HG03196 (cell line): ENCODE measurements at regions not wholly inside any gene's neighbourhood (a gene's known extent, or its start where the extent isn't known, plus 50 kb on each side); places are given as distances from the start of the nearest gene placed in this dataset.

Source experiments
- ATAC-seq: cut with Tn5 transposase; IDR thresholded peaks from one replicate; pipeline ENCODE4 v1.9.1; 2021; ENCODE audit not compliant: unreplicated experiment

DNA sequence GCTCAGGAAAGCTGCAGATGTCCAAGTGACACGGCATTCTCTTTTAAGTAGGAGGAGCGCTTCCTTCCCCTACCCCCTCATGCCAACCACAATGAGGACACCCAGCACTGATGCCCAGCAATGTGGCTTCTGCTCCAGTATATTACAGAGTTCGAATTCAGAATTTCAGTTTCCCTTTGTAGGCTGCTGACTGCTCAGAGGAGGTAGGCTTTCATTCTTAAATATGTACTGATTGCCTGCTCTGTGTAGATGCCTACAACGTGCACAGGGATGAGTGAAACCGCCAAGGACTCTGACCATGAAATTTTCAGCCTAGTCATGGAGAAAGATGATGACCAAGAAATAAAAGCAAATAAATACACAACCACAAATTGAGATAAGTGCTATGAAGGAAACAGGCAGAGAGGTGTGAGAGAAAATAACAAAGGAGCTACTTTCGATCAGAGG, 50.9 kb upstream of the TNFAIP3 start:
- ATAC-seq = peak; percentile 35

DNA sequence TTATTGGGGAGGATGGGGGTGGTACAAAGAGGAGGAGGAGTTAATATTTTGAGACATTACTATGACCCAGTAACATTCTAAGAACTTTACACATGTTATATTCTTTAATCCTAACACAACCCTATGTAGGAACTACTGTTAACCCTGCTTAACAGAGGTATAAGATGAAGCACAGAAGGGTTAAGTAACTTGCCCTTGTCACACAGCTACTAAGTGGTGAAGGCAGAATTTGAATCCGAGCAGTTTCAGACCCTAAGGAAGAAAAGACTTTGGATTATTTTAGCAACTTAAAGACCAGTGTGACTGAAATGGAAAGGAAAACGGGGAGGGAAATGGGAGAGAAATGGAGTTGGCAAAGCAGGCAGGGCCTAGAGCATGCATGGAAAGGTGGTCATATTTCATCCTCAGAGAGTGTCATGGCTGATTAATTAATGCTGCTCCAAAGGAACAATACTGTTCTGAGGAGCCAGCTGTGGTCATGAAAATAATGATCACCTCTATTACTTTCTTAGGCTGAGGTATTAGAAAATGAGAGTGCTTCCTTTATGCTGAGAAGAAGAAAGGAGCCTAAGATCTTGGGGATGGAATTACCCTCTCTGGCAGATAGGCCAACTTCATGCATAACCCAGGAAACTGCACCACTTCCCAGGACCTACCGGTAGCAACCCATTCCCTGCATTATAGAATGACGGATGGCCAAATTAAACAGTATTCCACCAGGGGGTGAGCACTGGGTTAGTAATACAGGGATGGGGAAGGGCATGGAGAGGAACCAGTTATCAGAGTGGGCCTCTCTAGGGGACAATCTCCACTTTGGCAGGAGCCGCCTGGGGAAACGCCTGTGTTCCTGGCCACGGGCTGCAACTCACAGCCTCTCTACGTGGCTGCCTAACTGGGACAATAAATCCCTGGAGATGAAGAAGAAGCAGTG, 50.1 kb upstream of the TNFAIP3 start:
- no peak for ATAC-seq
